ENCODE measurements at regions not wholly inside any gene's neighbourhood (a gene's known extent, or its start where the extent isn't known, plus 50 kb on each side); places are given as distances from the start of the nearest gene placed in this dataset.

- no peak for DNase-seq (ENCODE audit: low spot score)
- no peaks in the 10 kb centered on the region for H3K36me3 Mint-ChIP-seq (ENCODE audit: low read depth)
- no peaks in the 10 kb centered on the region for H3K9me3 Mint-ChIP-seq
- H3K27me3 Mint-ChIP-seq (ENCODE audit: low read depth) = peaks cover 4% of the 10 kb centered on the region
- no peak overlapping the region for H3K4me3 Mint-ChIP-seq
- H3K4me1 Mint-ChIP-seq (ENCODE audit: low read depth) = no peaks in the 10 kb centered on the region
- no peak overlapping the region for H3K27ac Mint-ChIP-seq
Observed at GRCh38 chr1:18535391-18536210, 54.9 kb downstream of the KLHDC7A start.

GRCh38 chr1:18536356-18536755 lies 55.6 kb downstream of the KLHDC7A start:
- Mint-ChIP-seq H3K9me3 (no peaks in the 10 kb centered on the region), H3K36me3 (ENCODE audit: low read depth) (no peaks in the 10 kb centered on the region), H3K4me3 (no peak overlapping the region), H3K4me1 (ENCODE audit: low read depth) (no peaks in the 10 kb centered on the region), H3K27ac (no peak overlapping the region), H3K27me3 (ENCODE audit: low read depth) (peaks cover 4% of the 10 kb centered on the region)
- no peak for DNase-seq (ENCODE audit: low spot score)

GRCh38 chr1:18536915-18537314 lies 56.2 kb downstream of the KLHDC7A start:
- Mint-ChIP-seq H3K4me3 (no peak overlapping the region), H3K9me3 (no peaks in the 10 kb centered on the region), H3K27ac (no peak overlapping the region), H3K27me3 (ENCODE audit: low read depth) (peaks cover under 1% of the 10 kb centered on the region), H3K36me3 (ENCODE audit: low read depth) (no peaks in the 10 kb centered on the region), H3K4me1 (ENCODE audit: low read depth) (no peaks in the 10 kb centered on the region)
- DNase-seq (ENCODE audit: low spot score) = no peak

DNA sequence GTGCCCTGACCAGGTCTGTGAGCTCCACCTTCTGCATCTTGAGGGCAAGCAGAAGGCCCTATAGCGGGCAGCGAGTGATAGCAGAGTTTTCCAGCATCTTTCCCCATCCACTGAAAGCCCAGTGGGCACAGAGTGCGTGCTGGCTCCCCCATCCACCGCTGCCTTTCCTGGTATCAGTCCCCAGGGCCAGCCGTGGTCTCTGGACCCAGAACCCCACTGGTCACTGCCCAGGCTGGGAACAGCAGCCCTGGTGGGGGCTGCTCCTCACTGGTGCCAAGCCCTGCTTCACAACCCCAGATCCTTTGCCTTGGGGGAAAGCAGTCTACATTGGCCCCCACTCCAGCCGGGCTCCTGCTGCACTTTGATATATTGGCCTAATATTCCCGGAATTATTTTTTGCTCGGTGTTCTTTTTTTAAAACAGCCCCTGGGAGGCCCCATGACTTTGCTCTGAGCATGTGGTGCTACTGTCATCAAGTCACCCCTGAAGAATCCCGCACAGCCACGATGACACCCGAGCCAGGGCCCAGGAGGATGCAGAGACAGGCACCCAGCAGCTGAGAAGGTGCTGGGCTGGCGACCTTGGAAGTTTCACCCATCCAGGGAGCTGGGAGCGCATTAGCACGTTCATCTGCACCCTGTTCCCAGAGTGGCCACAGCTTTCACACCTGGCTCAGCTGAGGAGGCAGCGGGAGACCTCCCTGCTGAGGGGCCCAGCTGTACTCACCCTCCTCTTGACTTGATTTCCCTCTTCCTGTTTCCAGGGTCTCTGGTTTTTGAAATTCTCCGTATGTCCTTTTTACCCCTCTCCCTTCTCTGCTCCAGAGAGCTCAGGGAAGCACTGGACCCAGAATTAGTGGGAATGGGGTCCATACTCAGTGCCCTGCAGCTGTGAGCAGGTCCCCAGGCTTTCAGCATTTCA lies 56.9 kb downstream of the KLHDC7A start:
- Mint-ChIP-seq H3K4me3 (no peak overlapping the region), H3K27me3 (ENCODE audit: low read depth) (peaks cover 8% of the 10 kb centered on the region), H3K36me3 (ENCODE audit: low read depth) (no peaks in the 10 kb centered on the region), H3K27ac (no peak overlapping the region), H3K9me3 (no peaks in the 10 kb centered on the region), H3K4me1 (ENCODE audit: low read depth) (no peaks in the 10 kb centered on the region)
- DNase-seq (ENCODE audit: low spot score) = no peak

DNA sequence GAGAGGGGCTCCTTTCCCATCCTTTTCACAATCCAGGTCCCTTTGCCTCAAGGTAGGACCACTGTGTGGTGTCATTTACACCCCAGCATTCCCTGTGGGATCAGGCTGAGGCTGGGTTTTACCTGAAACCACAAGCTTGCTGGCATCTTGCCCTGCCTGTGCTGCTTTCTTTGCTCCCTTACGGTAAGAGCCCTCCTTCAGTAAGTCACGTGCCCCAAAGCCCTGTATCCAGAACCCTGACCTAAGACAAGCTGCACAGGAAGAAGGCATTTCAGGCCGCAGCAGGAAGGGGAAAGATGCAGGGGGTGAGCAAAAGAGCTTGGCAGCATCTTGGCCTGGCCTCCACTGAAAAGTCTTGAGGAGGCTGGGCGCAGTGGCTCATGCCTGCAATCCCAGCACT lies 58.4 kb downstream of the KLHDC7A start:
- peaks cover 17% of the 10 kb centered on the region for H3K27me3 Mint-ChIP-seq (ENCODE audit: low read depth)
- H3K9me3 Mint-ChIP-seq = no peaks in the 10 kb centered on the region
- no peak overlapping the region for H3K27ac Mint-ChIP-seq
- no peak for DNase-seq (ENCODE audit: low spot score)
- H3K4me3 Mint-ChIP-seq = no peak overlapping the region
- no peaks in the 10 kb centered on the region for H3K4me1 Mint-ChIP-seq (ENCODE audit: low read depth)
- no peaks in the 10 kb centered on the region for H3K36me3 Mint-ChIP-seq (ENCODE audit: low read depth)

GRCh38 chr1:18540136-18540765 lies 59.5 kb downstream of the KLHDC7A start:
- Mint-ChIP-seq H3K27ac (no peak overlapping the region), H3K27me3 (ENCODE audit: low read depth) (peaks cover 17% of the 10 kb centered on the region), H3K36me3 (ENCODE audit: low read depth) (no peaks in the 10 kb centered on the region), H3K4me3 (no peak overlapping the region), H3K4me1 (ENCODE audit: low read depth) (no peaks in the 10 kb centered on the region), H3K9me3 (no peaks in the 10 kb centered on the region)
- DNase-seq (ENCODE audit: low spot score) = no peak

- H3K27me3 Mint-ChIP-seq (ENCODE audit: low read depth) = peaks cover 17% of the 10 kb centered on the region
- no peak overlapping the region for H3K27ac Mint-ChIP-seq
- no peaks in the 10 kb centered on the region for H3K36me3 Mint-ChIP-seq (ENCODE audit: low read depth)
- no peaks in the 10 kb centered on the region for H3K9me3 Mint-ChIP-seq
- DNase-seq (ENCODE audit: low spot score) = no peak
- H3K4me3 Mint-ChIP-seq = no peak overlapping the region
- H3K4me1 Mint-ChIP-seq (ENCODE audit: low read depth) = no peaks in the 10 kb centered on the region
Observed at GRCh38 chr1:18541046-18541795, 60.5 kb downstream of the KLHDC7A start.

- H3K9me3 Mint-ChIP-seq = no peaks in the 10 kb centered on the region
- no peaks in the 10 kb centered on the region for H3K36me3 Mint-ChIP-seq (ENCODE audit: low read depth)
- no peak overlapping the region for H3K4me3 Mint-ChIP-seq
- no peaks in the 10 kb centered on the region for H3K4me1 Mint-ChIP-seq (ENCODE audit: low read depth)
- no peak for DNase-seq (ENCODE audit: low spot score)
- no peak overlapping the region for H3K27ac Mint-ChIP-seq
- peaks cover 17% of the 10 kb centered on the region for H3K27me3 Mint-ChIP-seq (ENCODE audit: low read depth)
Observed at GRCh38 chr1:18542351-18542750, 61.6 kb downstream of the KLHDC7A start.

- Mint-ChIP-seq H3K27ac (no peak overlapping the region), H3K27me3 (ENCODE audit: low read depth) (peaks cover 22% of the 10 kb centered on the region), H3K4me3 (no peak overlapping the region), H3K9me3 (no peaks in the 10 kb centered on the region), H3K36me3 (ENCODE audit: low read depth) (no peaks in the 10 kb centered on the region), H3K4me1 (ENCODE audit: low read depth) (no peaks in the 10 kb centered on the region)
- no peak for DNase-seq (ENCODE audit: low spot score)
Observed at GRCh38 chr1:18546026-18546425, 65.3 kb downstream of the KLHDC7A start.

- DNase-seq (ENCODE audit: low spot score) = no peak
- Mint-ChIP-seq H3K36me3 (ENCODE audit: low read depth) (no peaks in the 10 kb centered on the region), H3K9me3 (no peaks in the 10 kb centered on the region), H3K4me1 (ENCODE audit: low read depth) (no peaks in the 10 kb centered on the region), H3K27me3 (ENCODE audit: low read depth) (peaks cover 16% of the 10 kb centered on the region), H3K4me3 (no peak overlapping the region), H3K27ac (no peak overlapping the region)
Observed at GRCh38 chr1:18547460-18547859, 66.7 kb downstream of the KLHDC7A start.

DNA sequence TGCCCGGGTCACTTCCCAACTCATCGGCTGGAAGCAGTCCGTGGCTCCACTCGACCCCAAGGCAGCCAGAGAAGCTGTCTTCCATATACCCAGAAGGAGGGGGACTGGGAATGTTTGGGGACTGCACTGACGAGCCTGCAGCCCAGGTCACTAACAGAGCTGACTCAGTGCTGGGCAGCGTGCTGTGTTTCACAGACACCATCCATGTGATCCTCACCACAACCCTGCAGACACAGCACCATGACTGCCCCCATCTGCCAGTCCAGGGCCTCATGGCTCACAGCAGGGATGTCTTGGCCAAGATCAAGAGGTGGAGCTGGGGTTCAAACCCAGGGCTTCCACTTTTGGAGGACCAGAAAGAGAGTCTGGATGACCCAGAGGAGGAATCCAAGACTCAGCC lies 67.9 kb downstream of the KLHDC7A start:
- no peak overlapping the region for H3K4me3 Mint-ChIP-seq
- no peak overlapping the region for H3K27ac Mint-ChIP-seq
- H3K9me3 Mint-ChIP-seq = no peaks in the 10 kb centered on the region
- no peaks in the 10 kb centered on the region for H3K4me1 Mint-ChIP-seq (ENCODE audit: low read depth)
- DNase-seq (ENCODE audit: low spot score) = no peak
- H3K27me3 Mint-ChIP-seq (ENCODE audit: low read depth) = peaks cover 5% of the 10 kb centered on the region
- no peaks in the 10 kb centered on the region for H3K36me3 Mint-ChIP-seq (ENCODE audit: low read depth)

- no peak for DNase-seq (ENCODE audit: low spot score)
- Mint-ChIP-seq H3K27me3 (ENCODE audit: low read depth) (peaks cover 5% of the 10 kb centered on the region), H3K36me3 (ENCODE audit: low read depth) (no peaks in the 10 kb centered on the region), H3K4me3 (no peak overlapping the region), H3K4me1 (ENCODE audit: low read depth) (no peaks in the 10 kb centered on the region), H3K9me3 (no peaks in the 10 kb centered on the region), H3K27ac (no peak overlapping the region)
Observed at GRCh38 chr1:18549106-18549505, 68.4 kb downstream of the KLHDC7A start.

DNA sequence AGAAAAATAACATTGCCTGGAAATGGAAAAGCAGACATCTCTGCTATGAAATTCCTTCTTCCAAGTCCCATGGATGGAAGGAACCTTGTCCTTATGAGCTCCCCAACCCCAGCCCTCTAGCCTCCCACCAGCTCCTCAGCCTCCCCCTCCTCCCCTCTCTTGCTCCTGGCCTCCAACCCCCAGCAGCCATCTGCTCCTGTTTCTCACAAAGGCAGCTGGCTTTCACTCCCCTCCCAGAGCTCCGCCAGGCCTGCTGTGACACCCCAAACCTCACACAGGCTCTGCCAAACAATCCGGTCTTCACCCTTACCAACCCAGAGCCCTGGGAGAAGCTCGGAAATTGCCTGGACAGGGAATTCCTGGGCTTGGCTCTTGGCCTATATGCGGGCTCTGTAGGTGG lies 69.2 kb downstream of the KLHDC7A start:
- H3K36me3 Mint-ChIP-seq (ENCODE audit: low read depth) = no peaks in the 10 kb centered on the region
- no peaks in the 10 kb centered on the region for H3K9me3 Mint-ChIP-seq
- H3K4me1 Mint-ChIP-seq (ENCODE audit: low read depth) = no peaks in the 10 kb centered on the region
- DNase-seq (ENCODE audit: low spot score) = no peak
- H3K27ac Mint-ChIP-seq = no peak overlapping the region
- H3K27me3 Mint-ChIP-seq (ENCODE audit: low read depth) = peaks cover 5% of the 10 kb centered on the region
- H3K4me3 Mint-ChIP-seq = no peak overlapping the region

All from T-helper 2 cell treated with Interferon-gamma antibody and Interleukin-4, amounts not matched to agents 5 μg/mL and 100 μg/mL, for 36 hours (primary cell).